ENCODE measurements at regions not wholly inside any gene's neighbourhood (a gene's known extent, or its start where the extent isn't known, plus 50 kb on each side); places are given as distances from the start of the nearest gene placed in this dataset.

DNA sequence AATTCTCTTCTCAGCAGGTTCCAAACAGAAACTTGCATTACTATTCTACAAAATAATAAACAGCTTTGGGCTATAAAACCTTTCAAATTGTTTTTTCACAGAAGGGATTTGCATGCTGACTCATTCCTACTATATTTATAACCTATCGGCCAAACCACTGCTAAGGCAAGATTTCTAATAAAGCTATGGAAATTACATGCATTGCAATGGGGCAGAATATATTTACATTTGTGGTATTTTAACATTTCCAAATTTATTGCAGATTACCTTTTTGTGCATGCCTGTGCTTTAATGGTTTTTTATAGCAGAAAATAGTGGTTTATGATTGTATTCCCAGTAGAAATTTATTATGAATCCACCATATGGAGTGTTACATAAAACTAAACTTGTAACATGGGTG is 69.0 kb upstream of the NPVF start:
- intact Hi-C loops (cut with DNase I), result no loop called here
- no peak for ATAC-seq
- TF ChIP-seq, protein P1, sequence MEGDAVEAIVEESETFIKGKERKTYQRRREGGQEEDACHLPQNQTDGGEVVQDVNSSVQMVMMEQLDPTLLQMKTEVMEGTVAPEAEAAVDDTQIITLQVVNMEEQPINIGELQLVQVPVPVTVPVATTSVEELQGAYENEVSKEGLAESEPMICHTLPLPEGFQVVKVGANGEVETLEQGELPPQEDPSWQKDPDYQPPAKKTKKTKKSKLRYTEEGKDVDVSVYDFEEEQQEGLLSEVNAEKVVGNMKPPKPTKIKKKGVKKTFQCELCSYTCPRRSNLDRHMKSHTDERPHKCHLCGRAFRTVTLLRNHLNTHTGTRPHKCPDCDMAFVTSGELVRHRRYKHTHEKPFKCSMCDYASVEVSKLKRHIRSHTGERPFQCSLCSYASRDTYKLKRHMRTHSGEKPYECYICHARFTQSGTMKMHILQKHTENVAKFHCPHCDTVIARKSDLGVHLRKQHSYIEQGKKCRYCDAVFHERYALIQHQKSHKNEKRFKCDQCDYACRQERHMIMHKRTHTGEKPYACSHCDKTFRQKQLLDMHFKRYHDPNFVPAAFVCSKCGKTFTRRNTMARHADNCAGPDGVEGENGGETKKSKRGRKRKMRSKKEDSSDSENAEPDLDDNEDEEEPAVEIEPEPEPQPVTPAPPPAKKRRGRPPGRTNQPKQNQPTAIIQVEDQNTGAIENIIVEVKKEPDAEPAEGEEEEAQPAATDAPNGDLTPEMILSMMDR (IDR thresholded peaks at IDR 0.05), result no peak
- no peaks in the 10 kb centered on the region for H3K9me3 ChIP-seq
- no peak for DNase-seq
- H3K27me3 ChIP-seq (ENCODE audit: low read depth), result no peaks in the 10 kb centered on the region
- H3K36me3 ChIP-seq, result no peaks in the 10 kb centered on the region
- H3K4me1 ChIP-seq, result no peaks in the 10 kb centered on the region
- no peak overlapping the region for H3K27ac ChIP-seq
- no peak overlapping the region for H3K4me3 ChIP-seq

DNA sequence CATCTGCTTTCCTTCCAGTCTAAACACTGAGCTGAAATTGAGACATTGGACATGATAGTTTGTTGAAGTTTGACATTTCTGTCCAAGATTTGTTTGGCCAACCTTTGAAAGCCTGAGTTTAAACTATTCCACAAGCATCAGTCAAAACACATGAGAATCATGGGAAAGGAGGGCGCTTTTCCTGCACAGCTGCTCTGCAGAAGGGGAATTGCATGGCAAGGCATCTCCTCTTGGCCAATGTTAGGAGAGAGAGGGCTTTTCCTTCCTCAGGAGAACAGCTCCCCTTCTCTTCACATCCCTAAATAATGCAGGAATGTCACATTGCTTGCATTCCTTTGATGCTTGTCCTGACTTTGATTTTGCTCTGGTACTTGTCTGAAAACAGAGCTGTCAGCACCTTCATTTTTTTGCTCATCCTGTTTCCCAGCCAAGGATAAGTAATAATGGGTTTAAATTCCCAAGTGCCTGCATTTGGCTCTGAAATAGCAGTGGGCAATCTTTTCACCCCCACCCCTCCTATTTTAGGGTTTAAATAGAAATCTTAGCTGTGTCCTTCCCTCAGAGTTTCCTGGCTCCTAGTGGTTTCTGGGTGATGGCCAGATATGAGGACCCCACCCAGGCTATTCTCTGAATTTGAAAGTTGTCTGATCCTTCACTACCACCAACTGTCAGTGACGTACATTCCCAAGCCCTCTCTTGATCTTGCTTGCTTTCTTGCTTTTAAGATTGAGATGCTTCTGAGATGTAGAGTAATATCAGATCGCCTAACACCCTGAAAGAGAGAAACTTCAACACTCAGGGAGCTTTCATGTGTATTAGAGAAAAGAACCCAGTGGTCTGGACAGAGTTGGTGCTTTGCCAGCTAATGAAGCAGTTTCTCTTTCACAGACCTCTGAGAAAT is 75.2 kb upstream of the NPVF start:
- H3K27me3 ChIP-seq (ENCODE audit: low read depth), result no peaks in the 10 kb centered on the region
- H3K36me3 ChIP-seq, result no peaks in the 10 kb centered on the region
- ATAC-seq (peak; percentile 29 to 38), DNase-seq (no peak)
- H3K27ac ChIP-seq, result no peak overlapping the region
- no peaks in the 10 kb centered on the region for H3K4me1 ChIP-seq
- intact Hi-C loops (cut with DNase I), result no loop called here
- TF ChIP-seq, protein P1 (IDR thresholded peaks at IDR 0.05), result no peak
- no peaks in the 10 kb centered on the region for H3K9me3 ChIP-seq
- no peak overlapping the region for H3K4me3 ChIP-seq

DNA sequence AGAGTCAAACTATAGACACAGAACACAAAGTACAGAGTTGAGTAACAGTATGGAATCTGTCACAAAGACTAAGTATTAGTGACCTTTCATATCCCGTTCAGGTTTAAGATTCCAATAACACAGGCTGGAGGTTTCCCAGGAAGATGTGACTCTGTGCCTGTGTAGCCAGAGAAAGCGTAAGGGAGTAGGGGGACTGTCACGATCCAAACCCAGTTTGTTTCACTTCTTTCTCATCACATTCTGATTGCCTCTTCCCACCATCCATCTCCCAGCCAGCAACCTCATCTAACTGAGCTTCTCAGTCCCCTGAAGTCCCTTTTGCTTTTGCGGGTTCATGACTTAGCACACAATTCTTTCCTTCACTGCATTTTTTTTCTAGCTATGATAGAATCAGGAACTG is 76.4 kb upstream of the NPVF start:
- intact Hi-C loops (cut with DNase I), result no loop called here
- Histone ChIP-seq H3K27me3 (ENCODE audit: low read depth) (no peaks in the 10 kb centered on the region), H3K4me3 (no peak overlapping the region), H3K9me3 (no peaks in the 10 kb centered on the region), H3K27ac (no peak overlapping the region), H3K4me1 (no peaks in the 10 kb centered on the region), H3K36me3 (no peaks in the 10 kb centered on the region)
- TF ChIP-seq, protein P1 (IDR thresholded peaks at IDR 0.05), result no peak
- DNase-seq (no peak), ATAC-seq (no peak)

DNA sequence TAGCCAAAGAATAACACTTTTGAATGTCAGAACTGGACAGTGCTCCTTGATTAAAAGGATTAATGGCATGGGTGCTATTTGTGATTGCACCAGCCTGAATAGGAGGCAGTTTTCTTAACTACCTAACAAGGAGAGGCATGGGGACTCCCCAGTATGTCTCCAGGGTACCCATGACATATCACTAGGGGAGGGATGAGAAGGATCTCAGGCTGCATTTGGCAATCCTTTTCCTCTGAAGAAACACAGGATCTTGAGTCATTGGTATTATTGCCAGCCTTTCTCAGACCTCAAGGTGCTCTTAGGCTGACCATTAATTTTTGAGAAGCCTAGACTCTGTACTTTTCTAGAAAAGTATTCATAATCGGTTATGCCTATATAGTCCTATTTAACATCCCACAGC is 77.5 kb upstream of the NPVF start:
- TF ChIP-seq, protein P1 (IDR thresholded peaks at IDR 0.05), result no peak
- H3K27ac ChIP-seq, result no peak overlapping the region
- H3K27me3 ChIP-seq (ENCODE audit: low read depth), result no peaks in the 10 kb centered on the region
- ATAC-seq (no peak), DNase-seq (no peak)
- intact Hi-C loops (cut with DNase I), result no loop called here
- H3K4me3 ChIP-seq, result no peak overlapping the region
- H3K4me1 ChIP-seq, result no peaks in the 10 kb centered on the region
- no peaks in the 10 kb centered on the region for H3K9me3 ChIP-seq
- no peaks in the 10 kb centered on the region for H3K36me3 ChIP-seq

DNA sequence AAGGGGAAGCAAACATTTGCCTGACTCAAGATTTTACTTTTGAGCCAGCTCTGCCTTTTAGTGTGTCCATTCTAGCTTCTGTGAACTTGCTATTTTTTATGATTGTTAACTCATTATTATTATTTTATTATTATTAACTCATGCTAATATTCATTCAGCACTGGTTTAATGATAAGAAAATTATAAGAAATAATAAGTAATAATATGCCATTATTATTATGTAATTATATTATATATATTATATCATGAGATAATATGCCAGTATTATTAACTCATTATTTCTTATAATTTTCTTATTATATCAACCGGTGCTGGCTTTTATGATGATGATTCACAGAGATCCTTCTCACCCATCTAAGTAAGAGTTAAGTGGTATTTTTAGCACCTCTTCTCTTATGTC is 79.3 kb upstream of the NPVF start:
- TF ChIP-seq, protein P1 (IDR thresholded peaks at IDR 0.05), result no peak
- no peaks in the 10 kb centered on the region for H3K4me1 ChIP-seq
- H3K27ac ChIP-seq, result no peak overlapping the region
- H3K9me3 ChIP-seq, result no peaks in the 10 kb centered on the region
- H3K4me3 ChIP-seq, result no peak overlapping the region
- no peaks in the 10 kb centered on the region for H3K36me3 ChIP-seq
- no peaks in the 10 kb centered on the region for H3K27me3 ChIP-seq (ENCODE audit: low read depth)
- DNase-seq (no peak), ATAC-seq (no peak)
- intact Hi-C loops (cut with DNase I), result no loop called here

Measured in lower lobe of right lung (tissue), 2 donors.